ENCODE measurements at regions not wholly inside any gene's neighbourhood (a gene's known extent, or its start where the extent isn't known, plus 50 kb on each side); places are given as distances from the start of the nearest gene placed in this dataset.

DNA sequence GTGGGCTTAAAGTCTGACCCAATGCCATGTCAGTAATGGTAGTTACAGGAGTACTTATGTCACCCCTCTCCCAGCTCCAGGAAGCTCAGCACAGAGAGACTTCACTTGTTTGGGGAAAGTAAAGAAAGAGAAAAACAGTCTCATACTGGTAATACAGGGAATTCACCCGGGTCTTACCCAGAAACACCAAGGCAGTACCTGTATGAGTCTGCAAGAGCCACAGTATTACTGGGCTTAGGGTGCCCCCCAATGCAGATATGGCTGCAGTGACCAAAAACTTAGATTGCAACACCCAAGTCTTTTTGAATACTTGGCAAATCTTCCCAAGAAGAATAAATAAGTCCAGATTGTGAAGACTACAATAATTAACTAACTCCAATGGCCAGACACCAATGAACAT lies 622.1 kb downstream of the IGSF11 start:
- WGBS, 2 experiments (ENCODE audit: insufficient coverage in 1 of 2, insufficient read length in 1 of 2): 82 to 92% methylated on average over 1 of the region's 1 CpG
- Histone ChIP-seq H3K36me3 (ENCODE audit: control insufficient read depth, insufficient read depth, low read length) (no peaks in the 10 kb centered on the region), H3K27me3 (ENCODE audit: control insufficient read depth, insufficient read depth, low read length, poor library complexity, severe bottlenecking) (no peaks in the 10 kb centered on the region), H3K9ac (ENCODE audit: extremely low read depth, low read length, poor library complexity, severe bottlenecking) (no peak overlapping the region), H3K4me3 (ENCODE audit: low read length) (no peak overlapping the region), H3K9me3 (ENCODE audit: control insufficient read depth, low read length) (no peaks in the 10 kb centered on the region), H3K4me1 (ENCODE audit: control insufficient read depth, insufficient read depth, low read length) (no peaks in the 10 kb centered on the region), H3K27ac (ENCODE audit: low read depth, low read length) (no peak overlapping the region)
- no peak for DNase-seq
- H3K27ac Mint-ChIP-seq: no peak overlapping the region
- peaks cover 5% of the 10 kb centered on the region for H3K9me3 Mint-ChIP-seq
- no peaks in the 10 kb centered on the region for H3K4me1 Mint-ChIP-seq
- TF ChIP-seq, protein P1, sequence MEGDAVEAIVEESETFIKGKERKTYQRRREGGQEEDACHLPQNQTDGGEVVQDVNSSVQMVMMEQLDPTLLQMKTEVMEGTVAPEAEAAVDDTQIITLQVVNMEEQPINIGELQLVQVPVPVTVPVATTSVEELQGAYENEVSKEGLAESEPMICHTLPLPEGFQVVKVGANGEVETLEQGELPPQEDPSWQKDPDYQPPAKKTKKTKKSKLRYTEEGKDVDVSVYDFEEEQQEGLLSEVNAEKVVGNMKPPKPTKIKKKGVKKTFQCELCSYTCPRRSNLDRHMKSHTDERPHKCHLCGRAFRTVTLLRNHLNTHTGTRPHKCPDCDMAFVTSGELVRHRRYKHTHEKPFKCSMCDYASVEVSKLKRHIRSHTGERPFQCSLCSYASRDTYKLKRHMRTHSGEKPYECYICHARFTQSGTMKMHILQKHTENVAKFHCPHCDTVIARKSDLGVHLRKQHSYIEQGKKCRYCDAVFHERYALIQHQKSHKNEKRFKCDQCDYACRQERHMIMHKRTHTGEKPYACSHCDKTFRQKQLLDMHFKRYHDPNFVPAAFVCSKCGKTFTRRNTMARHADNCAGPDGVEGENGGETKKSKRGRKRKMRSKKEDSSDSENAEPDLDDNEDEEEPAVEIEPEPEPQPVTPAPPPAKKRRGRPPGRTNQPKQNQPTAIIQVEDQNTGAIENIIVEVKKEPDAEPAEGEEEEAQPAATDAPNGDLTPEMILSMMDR (conservative IDR thresholded peaks at IDR 0.05): no peak
- H3K4me3 Mint-ChIP-seq: no peak overlapping the region
- H3K36me3 Mint-ChIP-seq (ENCODE audit: low read depth): no peaks in the 10 kb centered on the region
- H3K27me3 Mint-ChIP-seq (ENCODE audit: insufficient read depth): no peaks in the 10 kb centered on the region

DNA sequence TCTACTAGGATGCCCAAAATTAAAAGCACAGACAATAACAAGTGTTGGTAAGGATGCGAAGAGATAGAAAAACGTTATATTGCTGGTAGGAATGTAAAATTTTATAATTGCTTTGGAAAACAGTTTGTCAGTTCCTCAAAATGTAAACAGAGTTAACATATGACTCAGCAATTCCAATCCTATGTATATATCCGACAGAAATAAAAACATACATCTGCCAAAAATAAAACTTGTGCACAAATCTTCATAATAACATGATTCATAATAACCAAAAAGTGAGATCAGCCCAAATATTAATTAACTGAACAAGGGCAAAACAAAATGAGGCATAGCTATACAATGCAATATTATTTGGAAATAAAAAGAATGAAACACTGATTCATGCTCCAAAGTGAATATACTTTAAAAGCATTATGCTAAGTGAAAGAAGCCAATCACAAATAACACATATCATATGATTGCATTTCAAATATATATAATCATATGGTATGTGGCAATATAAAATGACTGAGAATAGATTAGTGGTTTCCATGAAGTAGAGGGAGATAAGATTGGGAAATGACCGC lies 609.3 kb downstream of the IGSF11 start:
- no peak overlapping the region for H3K9ac ChIP-seq (ENCODE audit: extremely low read depth, low read length, poor library complexity, severe bottlenecking)
- H3K36me3 ChIP-seq (ENCODE audit: control insufficient read depth, insufficient read depth, low read length): no peaks in the 10 kb centered on the region
- Mint-ChIP-seq H3K27me3 (ENCODE audit: insufficient read depth) (no peaks in the 10 kb centered on the region), H3K4me1 (no peaks in the 10 kb centered on the region), H3K9me3 (peaks cover 4% of the 10 kb centered on the region), H3K36me3 (ENCODE audit: low read depth) (no peaks in the 10 kb centered on the region), H3K27ac (no peak overlapping the region), H3K4me3 (no peak overlapping the region)
- no peak overlapping the region for H3K27ac ChIP-seq (ENCODE audit: low read depth, low read length)
- no peaks in the 10 kb centered on the region for H3K4me1 ChIP-seq (ENCODE audit: control insufficient read depth, insufficient read depth, low read length)
- no peak for DNase-seq
- TF ChIP-seq, protein P1 (conservative IDR thresholded peaks at IDR 0.05): no peak
- peaks cover 5% of the 10 kb centered on the region for H3K9me3 ChIP-seq (ENCODE audit: control insufficient read depth, low read length)
- H3K27me3 ChIP-seq (ENCODE audit: control insufficient read depth, insufficient read depth, low read length, poor library complexity, severe bottlenecking): no peaks in the 10 kb centered on the region
- no peak overlapping the region for H3K4me3 ChIP-seq (ENCODE audit: low read length)
- WGBS, 2 experiments (ENCODE audit: insufficient coverage in 1 of 2, insufficient read length in 1 of 2): 0 to 69% methylated on average over 1 to 4 of the region's 4 CpGs

GRCh38 chr3:118433825-118434224 lies 600.8 kb downstream of the IGSF11 start:
- Histone ChIP-seq H3K36me3 (ENCODE audit: control insufficient read depth, insufficient read depth, low read length) (no peaks in the 10 kb centered on the region), H3K27me3 (ENCODE audit: control insufficient read depth, insufficient read depth, low read length, poor library complexity, severe bottlenecking) (no peaks in the 10 kb centered on the region), H3K4me1 (ENCODE audit: control insufficient read depth, insufficient read depth, low read length) (peaks cover 11% of the 10 kb centered on the region), H3K9me3 (ENCODE audit: control insufficient read depth, low read length) (no peaks in the 10 kb centered on the region), H3K4me3 (ENCODE audit: low read length) (no peak overlapping the region), H3K9ac (ENCODE audit: extremely low read depth, low read length, poor library complexity, severe bottlenecking) (no peak overlapping the region), H3K27ac (ENCODE audit: low read depth, low read length) (no peak overlapping the region)
- Mint-ChIP-seq H3K4me3 (no peak overlapping the region), H3K9me3 (no peaks in the 10 kb centered on the region), H3K36me3 (ENCODE audit: low read depth) (no peaks in the 10 kb centered on the region), H3K27ac (no peak overlapping the region), H3K4me1 (peaks cover 27% of the 10 kb centered on the region), H3K27me3 (ENCODE audit: insufficient read depth) (no peaks in the 10 kb centered on the region)
- TF ChIP-seq, protein P1 (conservative IDR thresholded peaks at IDR 0.05): no peak
- WGBS, 2 experiments (ENCODE audit: insufficient coverage in 1 of 2, insufficient read length in 1 of 2): 96% methylated on average over 2 of the region's 2 CpGs; no CpG with 5 or more reads in 1 of the 2 experiments
- DNase-seq: no peak

Measured in endodermal cell (in vitro differentiated cells).